ENCODE measurements at regions not wholly inside any gene's neighbourhood (a gene's known extent, or its start where the extent isn't known, plus 50 kb on each side); places are given as distances from the start of the nearest gene placed in this dataset.
"Not testable (repeated sequence)": the region's sequence is repeated elsewhere in the genome, so short reads cannot be mapped to it uniquely, and the experiment has no call there.

DNA sequence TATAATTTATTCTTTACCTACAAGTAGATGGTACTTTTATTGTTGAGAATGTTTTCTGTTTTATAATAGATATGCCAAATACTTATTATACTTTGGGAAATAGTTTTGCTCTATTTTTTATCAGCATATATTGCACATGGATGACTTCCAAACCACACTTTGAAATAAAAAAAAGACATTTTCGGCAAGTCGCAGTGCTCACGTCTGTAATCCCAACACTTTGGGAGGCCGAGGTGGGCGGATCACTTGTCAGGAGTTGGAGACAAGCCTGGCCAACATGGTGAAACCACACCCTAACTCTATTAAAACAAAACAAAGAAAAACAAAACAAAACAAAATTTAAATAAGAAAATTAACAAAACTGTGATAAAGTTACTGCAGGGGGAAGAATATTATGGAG lies 983.9 kb upstream of the CNTN5 start:
- DNase-seq, result no peak
- in situ Hi-C loops (cut with MboI; ENCODE audit: low pct_unique_long_range_greater_than_20kb, low sequenced_read_pairs), result no loop called here

- DNase-seq, result no peak
- in situ Hi-C loops (cut with MboI; ENCODE audit: low pct_unique_long_range_greater_than_20kb, low sequenced_read_pairs), result no loop called here
Measured at GRCh38 chr11:98040061-98040808, 980.5 kb upstream of the CNTN5 start.

DNA sequence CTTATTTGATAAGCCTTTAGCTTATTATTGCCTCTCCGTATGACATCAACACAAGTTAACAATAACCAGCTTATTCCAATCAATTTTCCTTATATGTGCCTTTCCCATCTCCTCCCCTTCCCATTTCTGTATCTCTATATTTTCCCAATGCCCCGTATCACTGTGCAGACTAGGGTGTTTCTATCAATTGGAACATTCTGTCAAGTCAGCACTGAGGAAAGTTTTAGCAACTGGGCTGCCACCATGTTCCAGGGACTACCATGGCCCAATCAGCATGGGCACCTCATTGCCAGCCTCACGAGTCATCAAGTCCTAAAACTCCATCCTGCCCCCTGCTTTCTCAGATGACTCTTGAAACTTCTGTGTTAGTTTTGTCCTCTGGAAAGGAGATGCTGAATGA lies 973.1 kb upstream of the CNTN5 start:
- no peak for DNase-seq
- in situ Hi-C loops (cut with MboI; ENCODE audit: low pct_unique_long_range_greater_than_20kb, low sequenced_read_pairs), result no loop called here

GRCh38 chr11:98053851-98054250 lies 966.9 kb upstream of the CNTN5 start:
- in situ Hi-C loops (cut with MboI; ENCODE audit: low pct_unique_long_range_greater_than_20kb, low sequenced_read_pairs), result no loop called here
- no peak for DNase-seq

DNA sequence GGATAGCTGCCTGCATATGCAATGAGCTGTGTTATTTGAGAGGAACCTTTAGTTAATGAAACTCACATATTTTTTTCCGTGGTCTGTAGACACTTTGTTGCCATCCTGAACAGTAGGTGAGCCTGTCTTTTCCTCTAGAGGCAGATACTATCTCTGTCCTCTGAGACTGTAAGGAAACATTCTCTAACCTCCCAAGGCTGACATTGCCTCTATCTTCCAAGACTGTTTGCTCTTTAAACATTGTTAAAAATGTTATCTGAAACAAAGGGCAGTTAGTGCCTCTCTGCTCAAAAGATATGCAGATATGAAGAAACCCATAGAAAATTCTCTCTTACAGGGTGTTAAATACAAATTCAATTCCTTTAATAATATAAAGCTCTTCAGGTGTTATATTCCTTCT lies 963.8 kb upstream of the CNTN5 start:
- in situ Hi-C loops (cut with MboI; ENCODE audit: low pct_unique_long_range_greater_than_20kb, low sequenced_read_pairs), result no loop called here

DNA sequence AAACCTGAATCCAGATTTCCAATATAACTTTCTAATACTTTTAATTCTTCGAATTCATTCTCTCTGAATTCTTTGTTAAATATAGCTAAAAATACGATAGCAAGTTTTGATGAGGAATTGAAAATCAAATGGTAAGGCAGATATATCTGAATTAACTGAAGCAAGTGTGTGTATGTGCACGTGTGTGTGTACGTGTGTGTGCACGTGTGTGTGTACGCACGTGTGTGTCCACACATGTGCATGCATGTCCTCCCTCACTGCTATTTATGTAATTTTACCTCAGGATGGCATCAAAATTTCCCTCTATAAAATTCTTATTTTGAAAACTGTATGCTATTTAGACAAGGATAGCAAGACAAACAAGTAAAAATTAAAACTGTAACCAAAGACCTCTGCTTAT lies 961.3 kb upstream of the CNTN5 start:
- in situ Hi-C loops (cut with MboI; ENCODE audit: low pct_unique_long_range_greater_than_20kb, low sequenced_read_pairs), result no loop called here

More for the DNA sequence above, 963.8 kb upstream of the CNTN5 start:
- DNase-seq, result no peak

GRCh38 chr11:98060759-98061158 lies 960.0 kb upstream of the CNTN5 start:
- in situ Hi-C loops (cut with MboI; ENCODE audit: low pct_unique_long_range_greater_than_20kb, low sequenced_read_pairs), result no loop called here
- no peak for DNase-seq

More for the DNA sequence above, 961.3 kb upstream of the CNTN5 start:
- DNase-seq, result no peak

DNA sequence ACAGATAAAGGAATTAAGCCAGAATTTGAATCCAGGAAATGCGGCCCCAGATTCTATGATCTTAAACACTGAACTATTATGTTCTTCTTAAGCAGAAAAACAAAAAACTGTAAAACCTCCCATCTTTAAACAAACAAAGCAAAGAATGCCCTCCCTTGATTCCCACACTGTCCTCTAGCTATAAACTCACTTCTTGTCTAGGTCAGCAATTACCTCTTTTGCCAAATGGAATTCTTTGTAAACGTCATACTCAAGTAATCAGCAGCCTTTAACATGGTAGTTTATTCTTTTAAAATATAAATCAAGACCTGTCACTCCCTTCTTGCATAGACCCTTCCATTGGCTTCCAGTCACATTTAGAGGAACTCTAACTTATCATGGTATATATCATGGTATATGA lies 958.9 kb upstream of the CNTN5 start:
- in situ Hi-C loops (cut with MboI; ENCODE audit: low pct_unique_long_range_greater_than_20kb, low sequenced_read_pairs), result no loop called here
- DNase-seq, result no peak

- in situ Hi-C loops (cut with MboI; ENCODE audit: low pct_unique_long_range_greater_than_20kb, low sequenced_read_pairs), result no loop called here
- DNase-seq, result no peak
Measured at GRCh38 chr11:98062714-98063113, 958.0 kb upstream of the CNTN5 start.

- in situ Hi-C loops (cut with MboI; ENCODE audit: low pct_unique_long_range_greater_than_20kb, low sequenced_read_pairs), result no loop called here
- DNase-seq, result no peak
Measured at GRCh38 chr11:98068251-98068650, 952.5 kb upstream of the CNTN5 start.

DNA sequence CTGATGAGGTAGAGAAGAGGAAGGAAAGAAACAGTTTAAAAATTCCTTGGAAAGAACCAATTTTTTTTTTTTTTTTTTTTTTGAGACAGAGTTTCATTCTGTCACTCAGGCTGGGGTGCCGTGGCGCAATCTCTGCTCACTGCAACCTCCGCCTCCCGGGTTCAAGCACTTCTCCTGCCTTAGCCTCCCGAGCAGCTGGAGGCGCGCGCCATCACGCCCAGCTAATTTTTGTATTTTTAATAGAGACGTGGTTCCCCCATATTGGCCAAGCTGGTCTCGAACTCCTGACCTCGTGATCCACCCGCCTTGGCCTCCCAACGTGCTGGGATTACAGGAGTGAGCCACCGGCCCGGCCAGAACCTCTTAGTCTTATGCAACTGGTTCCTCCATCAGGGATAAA lies 951.6 kb upstream of the CNTN5 start:
- in situ Hi-C loops (cut with MboI; ENCODE audit: low pct_unique_long_range_greater_than_20kb, low sequenced_read_pairs); DNase-seq: not testable (repeated sequence)

- in situ Hi-C loops (cut with MboI; ENCODE audit: low pct_unique_long_range_greater_than_20kb, low sequenced_read_pairs), result no loop called here
- DNase-seq, result no peak
Measured at GRCh38 chr11:98069861-98070260, 950.9 kb upstream of the CNTN5 start.

DNA sequence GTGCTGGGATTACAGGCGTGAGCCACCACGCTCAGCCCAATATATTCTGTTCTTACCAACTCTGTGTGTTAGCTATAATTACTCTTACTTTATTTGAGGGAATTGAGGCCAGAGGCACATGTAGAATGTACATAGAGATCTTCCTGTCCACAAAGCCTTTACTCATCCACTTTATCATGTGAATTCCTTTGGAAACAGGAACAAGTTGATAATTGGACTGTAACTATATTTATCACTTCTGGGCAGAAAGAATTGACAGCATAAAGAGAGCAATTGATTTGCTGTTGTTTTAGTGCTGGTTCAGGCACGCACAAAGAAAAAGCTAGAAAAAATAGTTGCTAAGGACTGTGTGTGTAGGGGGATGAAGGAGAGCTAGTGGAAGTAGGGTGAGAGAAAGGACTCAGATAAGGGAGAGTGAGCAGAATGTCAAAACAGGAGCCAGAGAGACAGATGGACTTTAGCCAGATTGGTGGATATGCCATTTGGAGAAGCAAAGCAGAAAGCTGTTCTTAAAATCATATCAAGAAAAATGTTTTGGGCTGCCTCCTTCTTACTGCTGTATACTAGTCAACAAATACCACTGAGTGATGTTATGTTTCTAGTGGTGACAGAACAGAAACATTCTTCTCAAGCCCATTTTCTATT lies 929.8 kb upstream of the CNTN5 start:
- DNase-seq, result no peak
- in situ Hi-C loops (cut with MboI; ENCODE audit: low pct_unique_long_range_greater_than_20kb, low sequenced_read_pairs), result no loop called here

DNA sequence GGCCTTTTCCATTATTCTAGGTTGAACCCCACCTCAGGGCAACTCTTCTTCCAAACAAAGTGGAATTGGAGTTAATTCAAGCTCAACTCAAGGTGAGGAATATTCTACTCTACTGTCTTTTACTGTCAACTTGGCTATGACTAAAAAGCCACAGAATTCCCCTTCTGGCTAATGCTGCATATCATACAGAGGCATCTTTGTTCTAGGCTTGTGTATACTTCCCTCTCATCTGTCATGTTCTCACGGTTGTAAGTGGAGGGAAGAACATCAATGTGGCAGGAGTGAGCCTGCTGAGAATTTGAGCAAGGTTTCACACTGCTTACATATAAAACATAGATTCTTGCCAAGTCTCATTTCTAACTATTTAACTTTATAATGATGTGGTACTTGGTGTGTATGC lies 921.4 kb upstream of the CNTN5 start:
- in situ Hi-C loops (cut with MboI; ENCODE audit: low pct_unique_long_range_greater_than_20kb, low sequenced_read_pairs), result no loop called here
- no peak for DNase-seq

DNA sequence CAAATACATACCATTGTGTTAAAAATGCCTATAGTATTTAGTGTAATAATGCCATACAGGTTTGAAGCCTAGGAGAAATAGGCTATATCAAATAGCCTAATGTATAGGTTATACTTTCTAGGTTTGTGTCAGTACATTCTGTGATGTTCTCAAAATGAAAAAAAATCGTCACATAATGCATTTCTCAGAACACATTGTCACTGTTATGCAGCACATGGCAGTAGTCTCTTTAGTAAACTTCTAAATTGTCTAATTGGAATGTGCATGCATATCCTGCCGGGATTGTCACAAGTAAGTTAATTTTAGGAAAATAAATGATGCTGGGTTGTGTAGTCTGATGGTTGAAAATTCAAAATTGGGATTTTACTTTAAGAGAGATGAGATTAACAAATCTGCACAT lies 920.1 kb upstream of the CNTN5 start:
- in situ Hi-C loops (cut with MboI; ENCODE audit: low pct_unique_long_range_greater_than_20kb, low sequenced_read_pairs), result no loop called here
- no peak for DNase-seq

- DNase-seq, result no peak
- in situ Hi-C loops (cut with MboI; ENCODE audit: low pct_unique_long_range_greater_than_20kb, low sequenced_read_pairs), result no loop called here
Measured at GRCh38 chr11:98101329-98101728, 919.4 kb upstream of the CNTN5 start.

- in situ Hi-C loops (cut with MboI; ENCODE audit: low pct_unique_long_range_greater_than_20kb, low sequenced_read_pairs), result no loop called here
- DNase-seq, result no peak
Measured at GRCh38 chr11:98104249-98104648, 916.5 kb upstream of the CNTN5 start.

GRCh38 chr11:98107736-98108135 lies 913.0 kb upstream of the CNTN5 start:
- DNase-seq, result no peak
- in situ Hi-C loops (cut with MboI; ENCODE audit: low pct_unique_long_range_greater_than_20kb, low sequenced_read_pairs), result no loop called here

- in situ Hi-C loops (cut with MboI; ENCODE audit: low pct_unique_long_range_greater_than_20kb, low sequenced_read_pairs), result no loop called here
- DNase-seq, result no peak
Measured at GRCh38 chr11:98110030-98110429, 910.7 kb upstream of the CNTN5 start.

GRCh38 chr11:98115873-98116272 lies 904.9 kb upstream of the CNTN5 start:
- in situ Hi-C loops (cut with MboI; ENCODE audit: low pct_unique_long_range_greater_than_20kb, low sequenced_read_pairs), result no loop called here
- no peak for DNase-seq

- in situ Hi-C loops (cut with MboI; ENCODE audit: low pct_unique_long_range_greater_than_20kb, low sequenced_read_pairs), result no loop called here
Measured at GRCh38 chr11:98130117-98130625, 890.6 kb upstream of the CNTN5 start.

More at GRCh38 chr11:98130117-98130625, 890.6 kb upstream of the CNTN5 start:
- no peak for DNase-seq

Data from KBM-7 (cell line).